Choroid plexus epithelial cell (primary cell): ENCODE measurements at regions not wholly inside any gene's neighbourhood (a gene's known extent, or its start where the extent isn't known, plus 50 kb on each side); places are given as distances from the start of the nearest gene placed in this dataset.
A peak's percentile ranks its signal among the peaks of the same experiment; 100 is the strongest.
"Not testable (repeated sequence)": the region's sequence is repeated elsewhere in the genome, so short reads cannot be mapped to it uniquely, and the experiment has no call there.

Source experiments
- DNase-seq: peaks from one replicate; pipeline ENCODE4 v3.0.0-alpha.2; 2010; ENCODE audit warnings: low read depth
- H3K4me3 ChIP-seq: 2 replicates; pipeline ENCODE4 v1.5.1; 2011; ENCODE audit warnings: low read depth, mild to moderate bottlenecking, control low read depth, low read length, moderate library complexity
- TF ChIP-seq, protein P1 (sequence below): conservative IDR thresholded peaks from 2 replicates; pipeline ENCODE4 v1.5.1; 2011; ENCODE audit warnings: low read depth, mild to moderate bottlenecking, control low read depth, inconsistent platforms, low read length, moderate library complexity

DNA sequence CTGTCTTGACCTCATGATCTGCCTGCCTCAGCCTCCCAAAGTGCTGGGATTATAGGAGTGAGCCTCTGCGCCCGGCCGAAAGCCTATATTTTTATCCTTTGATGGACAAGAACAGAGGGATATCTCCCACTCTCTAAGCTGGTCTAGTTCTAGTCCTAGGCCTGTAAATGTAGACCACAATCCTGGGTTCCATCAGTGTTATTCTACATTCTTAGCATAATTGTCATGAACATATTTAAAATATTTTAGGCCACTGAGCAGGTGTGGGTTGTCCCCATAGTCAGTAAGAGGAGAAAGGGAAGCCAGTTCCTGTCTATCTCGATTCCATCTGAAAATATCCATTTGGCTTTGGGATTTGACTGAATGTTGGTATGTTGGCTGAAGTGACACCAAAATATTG is 118.1 kb downstream of the EBLN2 start:
- H3K4me3 ChIP-seq: no peak overlapping the region
- no peak for DNase-seq
- TF ChIP-seq, protein P1, sequence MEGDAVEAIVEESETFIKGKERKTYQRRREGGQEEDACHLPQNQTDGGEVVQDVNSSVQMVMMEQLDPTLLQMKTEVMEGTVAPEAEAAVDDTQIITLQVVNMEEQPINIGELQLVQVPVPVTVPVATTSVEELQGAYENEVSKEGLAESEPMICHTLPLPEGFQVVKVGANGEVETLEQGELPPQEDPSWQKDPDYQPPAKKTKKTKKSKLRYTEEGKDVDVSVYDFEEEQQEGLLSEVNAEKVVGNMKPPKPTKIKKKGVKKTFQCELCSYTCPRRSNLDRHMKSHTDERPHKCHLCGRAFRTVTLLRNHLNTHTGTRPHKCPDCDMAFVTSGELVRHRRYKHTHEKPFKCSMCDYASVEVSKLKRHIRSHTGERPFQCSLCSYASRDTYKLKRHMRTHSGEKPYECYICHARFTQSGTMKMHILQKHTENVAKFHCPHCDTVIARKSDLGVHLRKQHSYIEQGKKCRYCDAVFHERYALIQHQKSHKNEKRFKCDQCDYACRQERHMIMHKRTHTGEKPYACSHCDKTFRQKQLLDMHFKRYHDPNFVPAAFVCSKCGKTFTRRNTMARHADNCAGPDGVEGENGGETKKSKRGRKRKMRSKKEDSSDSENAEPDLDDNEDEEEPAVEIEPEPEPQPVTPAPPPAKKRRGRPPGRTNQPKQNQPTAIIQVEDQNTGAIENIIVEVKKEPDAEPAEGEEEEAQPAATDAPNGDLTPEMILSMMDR: no peak

DNA sequence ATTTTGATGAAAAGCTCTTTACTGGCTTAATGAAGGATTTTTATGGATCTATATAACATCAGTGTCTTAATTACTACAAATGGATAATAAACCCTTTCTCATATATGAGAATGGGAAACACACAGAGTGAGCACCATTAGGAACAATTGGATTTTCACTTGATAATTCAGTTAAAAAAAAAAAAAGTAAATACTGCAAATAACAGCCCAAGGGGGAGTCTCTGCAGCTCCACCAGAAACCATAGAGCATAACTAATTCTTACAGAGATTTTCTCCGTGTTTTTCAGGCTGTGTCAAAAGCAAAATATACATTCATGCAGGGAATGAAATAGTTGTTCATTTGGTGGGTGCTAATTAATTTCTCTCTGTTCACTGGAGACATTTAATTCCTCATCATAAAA is 125.3 kb downstream of the EBLN2 start:
- TF ChIP-seq, protein P1: no peak

DNA sequence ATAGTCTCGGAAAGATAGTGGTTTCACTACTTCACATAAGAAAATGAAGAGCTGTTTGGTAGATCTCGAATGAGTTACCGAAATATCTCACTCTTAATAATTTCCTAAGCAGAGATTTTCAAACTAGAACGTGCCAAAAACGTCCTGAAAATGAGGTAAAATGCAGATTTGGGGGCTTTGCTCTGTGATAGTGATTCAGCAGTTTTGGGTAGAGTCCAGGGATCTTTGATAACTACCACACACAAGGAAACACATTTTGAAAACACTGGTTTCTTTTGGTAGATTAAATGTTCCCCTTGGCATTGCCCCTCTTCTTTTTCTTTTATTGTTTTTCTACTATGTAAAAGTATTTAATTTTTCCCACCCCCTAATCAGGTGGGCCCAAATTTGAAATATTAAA is 125.9 kb downstream of the EBLN2 start:
- no peak overlapping the region for H3K4me3 ChIP-seq
- no peak for DNase-seq
- TF ChIP-seq, protein P1: no peak

More for the DNA sequence above, 125.3 kb downstream of the EBLN2 start:
- H3K4me3 ChIP-seq: no peak overlapping the region
- no peak for DNase-seq

DNA sequence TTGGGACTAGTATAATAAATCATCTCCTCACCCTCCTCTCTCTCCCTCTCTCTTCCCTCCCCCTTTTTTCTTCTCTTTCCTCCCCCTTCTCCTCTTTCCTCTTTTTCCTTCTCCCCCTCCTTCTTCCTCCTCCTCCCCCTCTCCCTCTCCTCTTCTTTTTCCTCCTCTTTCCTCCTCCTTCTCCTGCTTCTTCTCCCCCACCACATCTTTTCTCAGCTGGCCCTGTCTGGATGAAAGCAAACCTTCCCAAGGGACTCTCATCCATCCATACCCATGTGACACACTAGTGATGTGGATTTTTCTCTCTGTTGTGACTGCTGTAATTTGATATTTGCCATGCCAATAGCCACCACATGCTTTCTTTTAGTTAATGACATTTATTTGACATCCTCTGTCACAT is 127.2 kb downstream of the EBLN2 start:
- no peak for DNase-seq
- TF ChIP-seq, protein P1: no peak
- H3K4me3 ChIP-seq: no peak overlapping the region

DNA sequence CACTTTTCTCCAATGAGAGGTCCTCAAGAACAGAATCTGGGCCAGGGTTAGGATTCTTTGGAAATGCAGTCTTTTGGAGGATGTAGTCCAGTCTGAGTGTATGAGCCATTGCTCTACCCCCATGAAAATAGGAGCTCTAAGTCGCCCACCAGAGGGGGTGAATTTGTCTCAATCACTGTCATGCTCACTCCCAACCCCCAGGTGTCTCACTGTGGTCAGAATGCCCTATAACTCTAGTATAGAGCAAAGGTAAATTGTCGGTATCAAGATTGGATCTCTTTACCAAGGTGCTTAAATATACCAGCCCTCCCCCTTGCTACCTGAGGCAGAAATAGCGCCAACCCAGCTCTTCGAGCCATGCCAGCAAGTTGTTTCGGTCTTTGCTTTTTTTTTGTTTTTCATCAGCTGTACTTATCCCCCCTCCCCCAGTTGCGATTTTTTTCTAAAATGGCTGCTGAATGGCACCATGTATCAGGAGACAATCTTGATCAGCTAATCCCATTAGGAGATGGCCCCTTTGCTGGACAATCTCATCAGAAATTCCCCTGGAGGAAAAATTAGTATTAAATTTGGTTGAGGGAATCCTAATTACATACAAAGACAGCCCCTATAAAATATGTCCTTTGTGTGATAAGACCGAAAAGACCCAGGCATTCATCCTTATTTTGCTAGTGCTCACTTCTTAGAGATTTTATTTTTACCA is 130.7 kb downstream of the EBLN2 start:
- no peak overlapping the region for H3K4me3 ChIP-seq
- no peak for DNase-seq
- TF ChIP-seq, protein P1: peak; percentile 16

DNA sequence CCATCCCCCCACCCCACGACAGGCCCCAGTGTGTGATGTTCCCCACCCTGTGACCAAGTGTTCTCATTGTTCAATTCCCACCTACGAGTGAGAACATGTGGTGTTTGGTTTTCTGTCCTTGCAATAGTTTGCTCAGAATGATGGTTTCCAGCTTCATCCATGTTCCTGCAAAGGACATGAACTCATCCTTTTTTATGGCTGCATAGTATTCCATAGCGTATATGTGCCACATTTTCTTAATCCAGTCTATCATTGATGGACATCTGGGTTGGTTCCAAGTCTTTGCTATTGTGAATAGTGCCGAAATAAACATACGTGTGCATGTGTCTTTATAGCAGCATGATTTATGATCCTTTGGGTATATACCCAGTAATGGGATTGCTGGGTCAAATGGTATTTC is 132.5 kb downstream of the EBLN2 start:
- DNase-seq, H3K4me3 ChIP-seq: not testable (repeated sequence)

DNA sequence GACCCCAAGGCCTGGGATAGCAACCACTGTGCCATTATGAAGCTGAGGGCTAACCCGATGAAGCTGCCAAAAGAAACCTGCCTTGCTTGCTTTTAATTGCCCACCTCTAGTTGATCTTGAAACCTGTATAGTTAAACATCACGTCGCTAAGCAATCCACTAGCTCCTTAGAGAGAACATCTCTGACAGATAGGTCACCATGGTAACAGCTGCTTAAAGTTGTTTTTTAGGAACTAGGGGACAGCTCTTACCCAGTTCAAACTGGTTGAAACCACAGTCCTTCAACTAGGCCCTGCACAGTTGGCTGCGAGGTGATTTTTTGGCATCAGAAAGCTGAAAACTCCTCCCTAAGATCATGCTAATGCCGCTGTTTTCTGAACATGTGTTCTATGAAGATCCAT is 135.7 kb downstream of the EBLN2 start:
- DNase-seq: no peak
- H3K4me3 ChIP-seq: no peak overlapping the region
- TF ChIP-seq, protein P1: no peak

DNA sequence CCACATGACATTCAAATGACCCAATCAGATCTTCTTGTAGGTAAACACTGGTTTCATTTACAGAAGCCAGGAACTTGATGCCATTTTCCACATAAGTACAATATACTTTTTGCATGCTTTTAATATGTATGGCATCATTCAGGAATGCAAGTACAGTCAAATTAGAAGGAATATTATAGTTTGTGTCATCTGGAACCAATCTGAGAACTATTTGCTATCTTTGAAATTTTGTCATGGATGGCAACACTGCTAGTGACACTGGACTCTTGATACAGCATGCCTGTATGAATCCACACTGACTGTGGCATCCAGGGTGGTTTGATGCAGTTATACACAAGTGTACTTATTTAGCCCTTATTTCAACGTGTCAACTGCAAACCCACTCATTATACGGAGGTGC is 141.6 kb downstream of the EBLN2 start:
- H3K4me3 ChIP-seq: no peak overlapping the region
- no peak for DNase-seq
- TF ChIP-seq, protein P1: no peak
